ENCODE measurements at regions not wholly inside any gene's neighbourhood (a gene's known extent, or its start where the extent isn't known, plus 50 kb on each side); places are given as distances from the start of the nearest gene placed in this dataset.

- no peak overlapping the region for H3K4me3 ChIP-seq (ENCODE audit: low read length)
- DNase-seq (ENCODE audit: low read depth), result no peak
- no peak for TF ChIP-seq CTCF (conservative IDR thresholded peaks at IDR 0.05; ENCODE audit: low read depth, low read length)
Measured at GRCh38 chr4:78720204-78720603, 55.9 kb upstream of the BMP2K start.

GRCh38 chr4:78720994-78721677 is 55.0 kb upstream of the BMP2K start:
- DNase-seq (ENCODE audit: low read depth), result no peak
- TF ChIP-seq CTCF (conservative IDR thresholded peaks at IDR 0.05; ENCODE audit: low read depth, low read length), result no peak
- no peak overlapping the region for H3K4me3 ChIP-seq (ENCODE audit: low read length)

GRCh38 chr4:78721747-78722146 is 54.4 kb upstream of the BMP2K start:
- TF ChIP-seq CTCF (conservative IDR thresholded peaks at IDR 0.05; ENCODE audit: low read depth, low read length), result no peak
- DNase-seq (ENCODE audit: low read depth), result no peak
- H3K4me3 ChIP-seq (ENCODE audit: low read length), result no peak overlapping the region

- no peak for TF ChIP-seq CTCF (conservative IDR thresholded peaks at IDR 0.05; ENCODE audit: low read depth, low read length)
- H3K4me3 ChIP-seq (ENCODE audit: low read length), result no peak overlapping the region
- DNase-seq (ENCODE audit: low read depth), result no peak
Measured at GRCh38 chr4:78722320-78722719, 53.8 kb upstream of the BMP2K start.

GRCh38 chr4:78722878-78723277 is 53.3 kb upstream of the BMP2K start:
- H3K4me3 ChIP-seq (ENCODE audit: low read length), result no peak overlapping the region
- DNase-seq (ENCODE audit: low read depth), result no peak
- no peak for TF ChIP-seq CTCF (conservative IDR thresholded peaks at IDR 0.05; ENCODE audit: low read depth, low read length)
